ENCODE measurements at regions not wholly inside any gene's neighbourhood (a gene's known extent, or its start where the extent isn't known, plus 50 kb on each side); places are given as distances from the start of the nearest gene placed in this dataset.

DNA sequence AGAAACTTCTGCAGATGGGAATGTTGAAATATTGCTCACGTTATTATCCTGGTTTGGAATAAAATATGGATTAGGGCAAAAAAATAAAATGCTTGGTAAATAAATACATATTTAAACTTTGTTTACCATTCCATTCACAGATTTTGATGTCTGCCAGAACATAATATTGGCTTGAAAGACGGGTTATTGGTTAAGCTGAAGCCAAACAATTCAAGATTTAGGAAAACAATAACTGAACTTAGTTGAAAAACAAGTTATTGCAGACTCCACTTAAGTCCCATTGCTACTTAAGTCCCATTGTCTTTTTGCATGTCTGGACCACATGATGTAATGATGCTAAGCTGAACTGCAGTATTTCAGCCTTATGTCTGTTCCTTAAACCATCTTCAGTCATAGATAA is 722.5 kb downstream of the FAT4 start:
- DNase-seq (ENCODE audit: insufficient read length, low spot score) = no peak
- no peak for FAIRE-seq
- no peak for TF ChIP-seq POLR2AphosphoS5 (IDR thresholded peaks at IDR 0.05; ENCODE audit: low read depth, low read length)
- TF ChIP-seq POU2F2 (IDR thresholded peaks at IDR 0.05; ENCODE audit: low read depth, low read length) = no peak
- TF ChIP-seq POLR2A (IDR thresholded peaks at IDR 0.05; ENCODE audit: low read depth, low read length) = no peak
- no peak for TF ChIP-seq SPI1 (IDR thresholded peaks at IDR 0.05; ENCODE audit: low read depth, low read length)
- no peak for TF ChIP-seq PAX5 (IDR thresholded peaks at IDR 0.05; ENCODE audit: insufficient read depth, low read length, severe bottlenecking)
- TF ChIP-seq TAF1 (IDR thresholded peaks at IDR 0.05; ENCODE audit: low read depth, low read length) = no peak

DNA sequence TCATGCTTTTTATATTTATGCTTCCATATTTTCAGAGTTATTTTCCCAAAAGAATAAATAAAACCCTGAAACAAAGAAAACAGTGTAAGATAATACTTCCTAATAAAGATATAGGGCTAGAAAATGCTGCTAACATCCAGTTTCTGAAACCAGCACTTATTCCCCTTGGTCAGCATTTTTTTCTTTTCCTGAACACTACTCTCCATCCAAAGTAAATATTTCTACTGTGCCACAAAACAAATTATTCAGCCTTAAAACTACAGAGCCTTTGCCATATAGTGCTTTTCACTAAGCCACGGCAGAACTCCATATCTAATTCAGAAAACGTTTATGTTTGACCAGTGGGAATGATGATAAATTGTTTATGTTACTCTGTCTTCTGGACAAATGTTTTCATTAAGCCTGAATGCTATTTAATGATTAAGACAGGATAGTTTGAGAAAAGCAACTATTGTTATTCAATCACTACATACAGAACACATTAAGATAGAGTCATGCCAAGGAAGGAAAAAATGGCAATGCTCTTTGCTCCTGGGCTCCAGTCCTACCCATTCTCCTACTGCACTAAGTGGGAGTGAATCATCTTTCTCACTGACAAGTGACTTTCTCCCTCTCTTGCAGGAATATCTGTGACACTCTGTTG is 723.9 kb downstream of the FAT4 start:
- FAIRE-seq = no peak
- DNase-seq (ENCODE audit: insufficient read length, low spot score) = no peak
- TF ChIP-seq POLR2A (IDR thresholded peaks at IDR 0.05; ENCODE audit: low read depth, low read length) (no peak), POLR2AphosphoS5 (IDR thresholded peaks at IDR 0.05; ENCODE audit: low read depth, low read length) (no peak), SPI1 (IDR thresholded peaks at IDR 0.05; ENCODE audit: low read depth, low read length) (no peak), PAX5 (IDR thresholded peaks at IDR 0.05; ENCODE audit: insufficient read depth, low read length, severe bottlenecking) (no peak), TAF1 (IDR thresholded peaks at IDR 0.05; ENCODE audit: low read depth, low read length) (no peak), POU2F2 (IDR thresholded peaks at IDR 0.05; ENCODE audit: low read depth, low read length) (no peak)

DNA sequence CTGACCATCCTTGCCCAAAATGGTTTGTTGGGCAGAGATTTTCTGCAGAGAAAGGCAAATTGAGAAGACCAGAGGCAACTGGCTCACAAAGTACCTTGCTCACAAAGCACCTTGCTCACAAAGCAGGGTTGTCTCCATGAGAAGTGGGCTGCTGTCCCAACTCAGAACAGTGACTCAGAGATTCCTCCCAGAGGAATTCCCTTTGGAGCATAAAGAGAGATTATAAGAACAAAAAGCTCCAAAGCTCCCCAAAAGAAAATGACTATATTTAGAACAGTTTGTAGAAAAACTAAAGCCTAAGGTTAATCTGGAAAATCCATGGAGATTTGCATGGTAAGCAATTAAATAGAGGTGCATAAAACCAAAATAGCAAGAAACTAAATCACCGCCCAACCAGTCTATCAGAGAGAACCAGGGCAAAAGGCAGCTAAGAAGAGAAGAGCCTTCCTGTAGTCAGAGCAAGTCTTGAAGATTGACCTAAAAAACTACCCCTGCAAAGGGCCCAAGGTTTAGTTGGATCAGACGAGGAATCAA is 731.4 kb downstream of the FAT4 start:
- FAIRE-seq (no peak), DNase-seq (ENCODE audit: insufficient read length, low spot score) (no peak)
- TF ChIP-seq POLR2AphosphoS5 (IDR thresholded peaks at IDR 0.05; ENCODE audit: low read depth, low read length) (no peak), POU2F2 (IDR thresholded peaks at IDR 0.05; ENCODE audit: low read depth, low read length) (no peak), PAX5 (IDR thresholded peaks at IDR 0.05; ENCODE audit: insufficient read depth, low read length, severe bottlenecking) (no peak), TAF1 (IDR thresholded peaks at IDR 0.05; ENCODE audit: low read depth, low read length) (no peak), POLR2A (IDR thresholded peaks at IDR 0.05; ENCODE audit: low read depth, low read length) (no peak), SPI1 (IDR thresholded peaks at IDR 0.05; ENCODE audit: low read depth, low read length) (no peak)

DNA sequence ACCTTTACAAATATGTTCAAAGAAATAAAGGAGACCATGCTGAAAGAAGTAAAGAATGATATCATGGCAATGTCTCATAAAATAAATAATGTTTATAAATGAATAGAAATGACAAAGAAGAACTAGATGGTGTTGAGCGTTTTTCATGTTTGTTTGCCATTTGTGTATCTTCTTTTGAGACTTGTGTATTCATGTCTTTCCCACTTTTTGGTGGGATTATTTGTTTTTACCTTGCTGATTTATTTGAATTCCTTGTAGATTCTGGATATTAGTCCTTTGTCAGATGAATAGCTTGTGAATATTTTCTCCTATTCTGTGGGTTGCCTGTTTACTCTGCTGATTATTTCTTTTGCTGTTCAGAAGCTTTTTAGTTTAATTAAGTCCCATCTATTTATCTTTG is 732.4 kb downstream of the FAT4 start:
- TF ChIP-seq POU2F2 (IDR thresholded peaks at IDR 0.05; ENCODE audit: low read depth, low read length) (no peak), POLR2AphosphoS5 (IDR thresholded peaks at IDR 0.05; ENCODE audit: low read depth, low read length) (no peak), PAX5 (IDR thresholded peaks at IDR 0.05; ENCODE audit: insufficient read depth, low read length, severe bottlenecking) (no peak), TAF1 (IDR thresholded peaks at IDR 0.05; ENCODE audit: low read depth, low read length) (no peak), SPI1 (IDR thresholded peaks at IDR 0.05; ENCODE audit: low read depth, low read length) (no peak), POLR2A (IDR thresholded peaks at IDR 0.05; ENCODE audit: low read depth, low read length) (no peak)
- DNase-seq (ENCODE audit: insufficient read length, low spot score) = no peak
- no peak for FAIRE-seq

DNA sequence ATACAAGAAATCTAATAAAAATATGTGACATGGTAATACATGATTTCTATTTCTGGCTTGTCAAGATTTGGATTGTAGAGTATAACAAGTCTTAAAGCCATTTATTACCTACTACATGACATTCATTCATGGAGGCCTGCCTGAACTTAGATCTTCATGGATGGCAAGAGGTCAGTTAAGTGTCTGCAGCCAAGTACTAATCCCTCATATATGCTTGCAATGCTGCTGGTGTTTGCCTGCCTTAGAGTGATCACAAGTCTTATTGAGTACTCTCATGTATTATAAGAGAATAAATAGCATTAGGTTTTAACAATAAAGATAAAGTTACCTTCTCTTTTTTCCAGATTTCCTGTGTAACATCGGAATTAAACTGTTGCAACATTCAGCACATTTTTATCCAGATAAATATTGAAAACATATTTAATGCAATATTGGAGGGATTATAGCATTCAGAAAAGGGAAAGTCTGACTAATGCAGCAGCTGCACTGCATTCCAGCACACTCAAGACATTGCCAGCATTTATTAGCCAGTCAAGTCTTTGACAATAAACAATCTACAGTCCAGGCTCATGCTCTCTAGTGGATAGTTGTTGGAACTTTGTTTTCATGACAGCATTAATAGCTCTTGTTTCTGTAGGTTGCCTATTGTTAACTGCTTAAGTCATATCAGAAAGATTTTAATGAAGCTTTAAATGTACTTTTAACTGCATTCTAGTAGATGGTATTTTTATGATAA is 737.1 kb downstream of the FAT4 start:
- DNase-seq (ENCODE audit: insufficient read length, low spot score) (no peak), FAIRE-seq (no peak)
- TF ChIP-seq SPI1 (IDR thresholded peaks at IDR 0.05; ENCODE audit: low read depth, low read length) = no peak

DNA sequence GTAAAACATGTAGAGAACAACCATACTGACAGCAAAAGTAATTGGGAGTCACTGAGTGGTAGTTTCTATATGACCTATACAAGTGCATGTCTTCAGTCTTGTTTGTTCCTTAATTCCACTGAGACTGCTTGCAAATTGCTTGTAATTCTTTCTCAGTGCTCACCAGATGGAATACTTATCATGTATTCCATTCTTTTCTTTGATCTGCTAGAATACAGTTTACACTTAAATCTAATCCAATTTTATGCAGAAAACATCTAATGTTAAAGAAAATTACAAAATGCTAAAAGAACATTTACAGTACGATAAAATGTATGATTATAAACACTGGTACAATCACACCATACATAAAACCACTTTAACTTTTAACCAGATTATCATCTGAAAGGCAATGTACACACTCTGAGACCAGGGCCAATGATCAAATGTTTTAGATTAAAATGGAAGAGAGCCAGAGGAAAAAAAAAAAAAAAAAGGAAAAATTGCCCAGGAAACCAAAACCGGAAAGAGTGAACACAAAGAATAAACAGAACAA is 741.4 kb downstream of the FAT4 start:
- no peak for TF ChIP-seq PAX5 (IDR thresholded peaks at IDR 0.05; ENCODE audit: insufficient read depth, low read length, severe bottlenecking)
- no peak for TF ChIP-seq POU2F2 (IDR thresholded peaks at IDR 0.05; ENCODE audit: low read depth, low read length)
- no peak for TF ChIP-seq SPI1 (IDR thresholded peaks at IDR 0.05; ENCODE audit: low read depth, low read length)
- TF ChIP-seq POLR2A (IDR thresholded peaks at IDR 0.05; ENCODE audit: low read depth, low read length) = no peak
- TF ChIP-seq TAF1 (IDR thresholded peaks at IDR 0.05; ENCODE audit: low read depth, low read length) = no peak
- TF ChIP-seq POLR2AphosphoS5 (IDR thresholded peaks at IDR 0.05; ENCODE audit: low read depth, low read length) = no peak
- DNase-seq (ENCODE audit: insufficient read length, low spot score) (no peak), FAIRE-seq (no peak)

DNA sequence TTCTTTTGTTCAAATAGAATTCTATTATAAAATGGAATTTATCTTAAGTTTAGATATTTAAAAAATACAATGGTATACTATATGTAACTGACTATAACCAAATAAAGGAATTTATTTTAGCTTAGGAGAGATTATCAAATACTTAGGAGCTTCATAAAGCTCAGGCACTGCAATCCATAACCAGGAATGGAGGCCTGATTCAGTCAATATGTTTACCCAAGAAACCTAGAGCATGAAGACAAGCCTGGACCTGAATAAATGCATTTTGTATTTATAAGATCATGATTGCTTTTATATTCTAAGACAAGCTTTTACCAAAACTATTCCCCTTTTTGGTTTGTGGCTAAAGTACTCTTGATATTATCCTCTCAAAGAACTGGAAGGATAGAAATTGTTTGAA is 742.6 kb downstream of the FAT4 start:
- TF ChIP-seq PAX5 (IDR thresholded peaks at IDR 0.05; ENCODE audit: insufficient read depth, low read length, severe bottlenecking) = no peak
- no peak for TF ChIP-seq POLR2A (IDR thresholded peaks at IDR 0.05; ENCODE audit: low read depth, low read length)
- no peak for TF ChIP-seq TAF1 (IDR thresholded peaks at IDR 0.05; ENCODE audit: low read depth, low read length)
- no peak for TF ChIP-seq POU2F2 (IDR thresholded peaks at IDR 0.05; ENCODE audit: low read depth, low read length)
- TF ChIP-seq SPI1 (IDR thresholded peaks at IDR 0.05; ENCODE audit: low read depth, low read length) = no peak
- no peak for TF ChIP-seq POLR2AphosphoS5 (IDR thresholded peaks at IDR 0.05; ENCODE audit: low read depth, low read length)
- FAIRE-seq (no peak), DNase-seq (ENCODE audit: insufficient read length, low spot score) (no peak)

DNA sequence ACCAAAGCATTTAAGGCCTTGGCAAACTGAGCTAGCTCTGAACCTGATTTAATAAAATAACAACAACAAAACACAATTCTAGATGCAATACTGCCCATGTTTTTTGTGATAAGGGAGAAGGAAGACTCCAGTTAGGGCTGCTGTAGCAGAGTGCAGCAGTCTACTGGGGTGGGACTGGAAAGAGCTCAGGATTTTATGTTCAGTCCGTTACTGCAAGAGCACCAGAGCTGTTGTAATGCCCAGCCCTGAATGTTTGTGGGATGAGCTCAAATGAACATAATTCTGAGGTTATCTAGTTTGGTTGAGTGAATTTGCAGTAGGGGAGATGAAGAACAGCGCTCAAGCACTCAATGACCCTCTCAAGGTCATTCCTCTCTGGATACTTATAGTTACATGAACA is 743.8 kb downstream of the FAT4 start:
- DNase-seq (ENCODE audit: insufficient read length, low spot score) = no peak
- no peak for TF ChIP-seq PAX5 (IDR thresholded peaks at IDR 0.05; ENCODE audit: insufficient read depth, low read length, severe bottlenecking)
- TF ChIP-seq POU2F2 (IDR thresholded peaks at IDR 0.05; ENCODE audit: low read depth, low read length) = no peak
- no peak for TF ChIP-seq POLR2AphosphoS5 (IDR thresholded peaks at IDR 0.05; ENCODE audit: low read depth, low read length)
- TF ChIP-seq TAF1 (IDR thresholded peaks at IDR 0.05; ENCODE audit: low read depth, low read length) = no peak
- FAIRE-seq = no peak

DNA sequence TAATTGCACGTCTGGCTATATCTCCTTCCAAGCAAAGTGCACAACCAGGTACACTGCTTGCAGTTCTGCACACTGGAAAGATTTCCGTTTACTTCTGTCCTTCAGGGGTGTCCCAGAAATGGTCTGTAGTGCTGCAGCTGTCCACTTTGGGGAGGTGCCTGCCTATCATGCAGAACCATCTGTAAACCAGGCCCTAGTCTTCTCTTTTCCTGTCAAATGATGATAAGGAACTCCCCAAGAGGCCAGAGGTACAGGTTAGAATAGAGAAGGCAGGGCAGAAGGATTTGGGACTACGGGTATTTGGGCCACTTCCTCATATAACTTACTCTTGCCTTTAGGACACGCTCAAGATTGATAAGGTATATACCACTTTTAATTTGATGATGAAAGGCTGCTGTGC is 746.9 kb downstream of the FAT4 start:
- TF ChIP-seq POU2F2 (IDR thresholded peaks at IDR 0.05; ENCODE audit: low read depth, low read length) (no peak), POLR2AphosphoS5 (IDR thresholded peaks at IDR 0.05; ENCODE audit: low read depth, low read length) (no peak), POLR2A (IDR thresholded peaks at IDR 0.05; ENCODE audit: low read depth, low read length) (no peak), PAX5 (IDR thresholded peaks at IDR 0.05; ENCODE audit: insufficient read depth, low read length, severe bottlenecking) (no peak), SPI1 (IDR thresholded peaks at IDR 0.05; ENCODE audit: low read depth, low read length) (no peak), TAF1 (IDR thresholded peaks at IDR 0.05; ENCODE audit: low read depth, low read length) (no peak)
- FAIRE-seq = no peak
- no peak for DNase-seq (ENCODE audit: insufficient read length, low spot score)
